GM19035 (cell line): ENCODE measurements at regions not wholly inside any gene's neighbourhood (a gene's known extent, or its start where the extent isn't known, plus 50 kb on each side); places are given as distances from the start of the nearest gene placed in this dataset.

Source experiments
- ATAC-seq: cut with Tn5 transposase; IDR thresholded peaks from one replicate; pipeline ENCODE4 v1.9.1; 2021; ENCODE audit not compliant: unreplicated experiment

DNA sequence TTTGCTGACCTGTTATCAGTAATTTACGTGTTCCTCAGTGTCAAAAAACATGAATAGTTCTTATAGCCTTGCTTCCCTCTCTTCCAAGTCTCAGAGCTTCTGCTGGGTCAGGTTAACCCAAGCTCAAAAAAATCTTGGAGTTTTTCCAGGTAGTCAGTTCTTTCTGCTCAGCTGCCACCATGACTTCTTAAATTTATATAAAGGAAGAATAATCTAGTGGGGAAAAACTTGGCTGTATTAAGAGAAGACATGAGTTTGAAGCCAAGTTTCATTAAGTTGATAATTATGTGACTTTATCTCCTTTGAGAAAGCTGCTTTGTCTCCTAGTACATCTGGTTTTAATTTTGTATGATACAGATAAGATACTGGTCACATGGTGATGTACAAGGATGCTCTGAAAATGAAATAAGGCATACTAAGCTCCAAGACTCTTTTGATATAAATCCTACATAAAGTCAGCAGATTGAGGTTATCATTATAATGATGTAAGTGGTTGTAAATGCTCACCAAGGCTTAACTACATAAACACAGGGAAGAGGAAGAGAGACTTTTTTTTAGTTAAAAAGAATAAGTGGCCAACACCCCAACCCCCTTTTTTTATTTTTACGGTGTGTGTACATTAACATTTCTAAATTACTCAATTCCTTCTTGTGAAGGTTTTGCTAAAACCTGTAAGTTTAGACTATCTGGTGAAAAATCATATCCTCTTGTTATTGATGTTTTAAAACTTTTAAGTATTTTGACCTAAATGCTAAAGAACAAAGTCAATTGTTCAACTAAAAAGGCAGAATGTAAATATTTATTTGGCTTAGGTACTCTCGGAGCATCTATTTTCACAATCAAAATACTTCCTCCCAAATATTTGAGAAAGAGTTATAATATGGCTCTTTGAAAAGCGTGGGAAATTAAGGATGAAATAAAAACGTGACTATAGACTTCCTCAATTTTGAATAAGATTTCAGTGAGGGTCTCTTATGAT lies 84.1 kb upstream of the SLC38A2 start:
- no peak for ATAC-seq

DNA sequence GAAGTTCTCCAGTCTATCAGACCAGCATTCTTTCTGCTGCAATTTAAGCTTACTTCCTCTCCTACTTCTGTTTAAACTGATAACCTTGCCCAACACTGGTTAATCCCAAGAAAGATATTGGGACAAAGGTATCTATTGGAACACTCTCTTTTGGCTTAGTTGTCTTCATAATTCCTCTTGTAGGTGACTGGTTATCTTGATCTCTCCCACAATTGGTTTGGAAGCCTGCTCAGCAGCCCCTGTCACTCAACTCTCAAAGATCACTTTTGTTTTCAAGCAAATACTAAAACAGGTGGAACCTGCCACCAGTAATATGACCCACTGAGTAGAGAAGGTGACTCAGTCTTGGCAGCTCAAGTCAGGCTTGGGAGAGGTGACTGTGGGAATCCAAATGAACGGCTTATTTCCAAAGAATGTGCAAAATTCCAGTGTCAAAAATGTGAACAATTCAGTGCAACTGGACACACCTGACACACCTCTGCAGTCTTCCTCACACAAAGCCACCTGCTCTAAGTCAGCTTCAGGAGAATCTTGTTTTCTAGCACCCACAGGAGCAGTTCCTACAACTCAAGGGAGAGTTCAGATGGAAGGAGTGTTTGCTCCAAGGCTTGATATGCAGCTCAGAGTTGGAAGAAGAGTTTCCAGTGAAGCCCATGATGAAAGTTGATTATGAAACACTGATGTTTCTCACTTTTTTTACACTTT lies 83.2 kb upstream of the SLC38A2 start:
- no peak for ATAC-seq

DNA sequence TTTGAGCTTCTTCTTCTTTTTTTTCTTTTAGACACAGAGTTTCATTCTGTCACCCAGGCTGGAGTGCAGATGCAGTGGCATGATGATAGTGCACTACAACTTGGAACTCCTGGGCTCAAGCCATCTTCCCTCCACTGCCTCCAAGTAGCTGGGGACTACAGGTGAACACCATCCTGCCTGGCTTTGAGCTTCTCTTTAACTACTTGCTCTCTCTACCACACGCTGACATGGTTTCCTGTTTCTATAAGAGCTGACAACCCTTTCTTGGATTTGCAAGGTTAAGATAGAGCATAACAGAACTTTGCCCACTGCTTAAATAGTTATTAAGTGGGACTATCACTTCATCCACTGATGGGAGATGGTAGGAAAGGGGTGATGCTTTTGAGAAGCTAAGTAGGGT lies 82.4 kb upstream of the SLC38A2 start:
- ATAC-seq: no peak

- ATAC-seq: no peak
Measured at GRCh38 chr12:46453428-46453827, 80.9 kb upstream of the SLC38A2 start.

DNA sequence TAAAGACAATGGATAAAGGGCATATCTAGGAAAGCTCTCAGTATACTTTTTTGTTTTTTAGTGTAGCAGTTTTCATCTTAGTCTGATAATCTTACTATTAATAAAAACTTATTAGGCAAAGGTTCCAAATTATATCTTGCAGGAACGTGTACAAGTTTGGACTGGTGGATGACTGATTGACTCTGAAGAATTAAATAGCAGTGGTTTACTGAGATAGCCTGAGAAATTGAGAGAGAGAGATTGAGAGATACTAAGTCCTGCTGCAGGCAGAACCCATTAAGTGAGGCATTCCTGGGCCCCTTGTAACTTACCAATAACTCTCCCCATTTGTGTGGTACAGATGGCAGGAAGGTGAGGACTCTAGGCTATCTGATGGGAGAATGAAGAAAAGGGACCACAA lies 80.2 kb upstream of the SLC38A2 start:
- ATAC-seq: no peak

DNA sequence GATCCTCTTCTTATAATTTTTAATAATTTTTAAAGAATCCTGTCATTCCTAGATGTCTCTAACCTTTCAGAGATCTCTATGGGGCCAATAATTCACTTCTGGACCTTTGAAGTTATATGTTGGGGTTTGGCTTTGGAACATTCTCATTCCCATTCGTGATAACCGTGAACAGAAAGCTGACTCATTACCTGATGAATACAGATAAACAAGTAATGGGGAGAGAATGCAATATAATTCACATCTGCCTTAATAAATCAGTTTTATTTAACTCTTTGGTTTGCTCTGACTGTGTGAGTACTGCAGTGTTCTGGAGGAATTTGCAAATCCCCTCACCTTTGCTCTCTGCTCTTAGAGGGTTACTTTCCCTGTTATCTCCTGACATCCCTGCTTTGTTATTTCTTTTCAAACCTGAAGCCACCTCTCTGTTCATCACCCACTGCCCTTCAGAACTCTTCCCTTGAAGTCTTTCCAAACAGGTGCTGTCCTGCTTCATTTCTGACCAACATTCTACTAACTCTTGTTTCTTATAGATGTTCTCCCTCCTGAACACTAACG lies 79.6 kb upstream of the SLC38A2 start:
- ATAC-seq: no peak

GRCh38 chr12:46451276-46452021 lies 78.9 kb upstream of the SLC38A2 start:
- no peak for ATAC-seq

GRCh38 chr12:46450279-46450748 lies 77.7 kb upstream of the SLC38A2 start:
- ATAC-seq: no peak

DNA sequence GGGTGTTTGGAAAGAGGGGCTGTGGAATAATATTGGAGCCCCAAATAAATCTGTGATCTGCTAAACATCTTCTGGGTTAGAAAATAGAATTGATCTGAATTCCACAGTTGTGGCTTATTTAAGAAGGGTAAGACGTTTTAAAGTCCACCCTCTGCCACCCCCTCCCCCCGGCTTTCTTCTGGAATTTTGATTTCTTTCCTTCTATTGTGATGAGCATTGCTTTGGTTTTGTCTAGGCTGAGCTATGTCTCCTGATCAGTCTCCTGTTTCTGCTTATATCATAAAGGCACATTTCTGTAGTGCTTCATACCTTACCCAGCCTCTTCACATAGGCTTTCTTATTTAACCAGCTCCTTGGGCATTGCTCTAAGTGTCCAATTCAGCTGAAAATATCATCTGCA lies 77.3 kb upstream of the SLC38A2 start:
- no peak for ATAC-seq

- no peak for ATAC-seq
Measured at GRCh38 chr12:46449316-46449715, 76.7 kb upstream of the SLC38A2 start.

GRCh38 chr12:46446645-46447044 lies 74.1 kb upstream of the SLC38A2 start:
- no peak for ATAC-seq

GRCh38 chr12:46445551-46446235 lies 73.1 kb upstream of the SLC38A2 start:
- ATAC-seq: no peak

GRCh38 chr12:46445093-46445492 lies 72.5 kb upstream of the SLC38A2 start:
- ATAC-seq: no peak

- ATAC-seq: no peak
Measured at GRCh38 chr12:46443594-46444263, 71.2 kb upstream of the SLC38A2 start.

DNA sequence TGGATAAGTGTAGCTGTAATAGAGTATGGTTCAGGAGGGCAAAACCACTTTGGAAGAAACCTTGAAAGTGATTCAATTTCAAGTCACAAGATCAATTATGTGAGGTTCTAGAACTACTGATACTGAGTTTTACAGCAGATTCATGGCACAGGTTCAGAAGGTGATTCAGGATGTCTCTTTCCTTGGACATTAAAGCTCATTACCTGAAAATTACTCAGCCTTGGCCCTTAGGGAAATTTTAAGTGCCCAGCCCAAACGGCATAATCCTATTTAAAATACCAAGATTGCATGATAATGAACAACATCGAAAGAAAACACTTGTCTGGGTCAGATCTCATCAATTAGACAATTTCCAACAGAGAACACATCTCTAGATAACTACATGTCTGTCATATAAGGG lies 70.2 kb upstream of the SLC38A2 start:
- no peak for ATAC-seq

GRCh38 chr12:46442239-46442638 lies 69.7 kb upstream of the SLC38A2 start:
- ATAC-seq: no peak

DNA sequence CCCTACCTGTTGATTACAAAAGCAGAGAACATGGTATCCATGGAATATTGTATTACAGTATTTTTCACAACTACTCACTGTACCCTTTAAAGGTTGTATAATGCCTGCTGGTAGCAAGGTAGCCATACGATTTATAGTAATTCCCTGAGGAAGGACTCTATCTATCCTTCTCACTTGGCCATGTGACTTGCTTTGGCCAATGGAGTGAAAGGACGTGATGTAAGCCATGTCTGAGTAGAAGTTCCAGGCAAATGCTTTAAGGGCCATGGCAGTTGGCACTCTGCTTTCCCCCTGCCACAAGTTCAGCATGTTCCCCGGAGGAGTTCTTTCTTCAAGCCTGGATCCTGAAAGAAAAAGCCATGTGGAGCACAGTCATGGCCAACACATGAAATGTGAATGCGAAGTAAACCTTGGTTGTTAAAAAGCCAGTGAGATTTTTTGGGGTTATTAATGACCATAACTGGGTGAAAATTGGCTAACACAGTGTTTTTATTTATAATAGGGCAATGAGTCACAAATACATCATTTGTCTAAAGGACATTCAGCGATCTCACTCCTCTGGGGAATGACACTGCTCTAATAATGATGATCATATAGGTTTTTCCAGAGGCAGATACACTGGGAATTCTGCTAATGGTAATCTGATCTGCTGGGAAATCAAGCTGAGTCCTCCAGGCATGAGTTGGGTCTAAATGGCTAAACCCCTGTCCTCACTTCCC lies 67.4 kb upstream of the SLC38A2 start:
- ATAC-seq: no peak

DNA sequence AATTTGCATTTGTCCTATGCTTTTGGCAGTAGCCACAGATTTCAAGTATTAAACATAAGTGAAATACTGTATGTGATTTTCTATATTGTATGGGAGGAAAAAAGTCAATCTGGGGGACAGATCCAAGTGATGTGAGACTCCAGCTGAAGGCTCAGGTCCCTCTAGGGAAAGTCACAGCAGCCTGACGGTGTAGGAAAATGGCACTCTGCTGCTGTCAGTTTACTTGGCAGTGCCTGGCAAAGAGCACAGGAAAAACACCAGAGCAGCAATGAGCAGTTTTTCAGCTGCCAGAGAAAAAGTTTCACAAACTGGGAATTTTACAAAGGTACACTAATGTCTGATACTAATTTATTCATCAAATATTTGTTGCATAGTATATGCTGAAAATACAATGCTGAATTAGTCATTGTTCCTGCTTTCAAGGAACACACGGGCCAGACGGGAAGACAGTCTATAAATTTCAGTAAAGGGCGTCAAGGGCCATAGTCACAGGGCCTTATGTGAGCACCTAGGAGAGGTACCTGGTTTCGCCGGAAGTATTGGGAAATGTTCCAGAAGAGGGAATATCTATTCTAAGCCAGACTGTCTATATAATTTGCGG lies 66.2 kb upstream of the SLC38A2 start:
- no peak for ATAC-seq

DNA sequence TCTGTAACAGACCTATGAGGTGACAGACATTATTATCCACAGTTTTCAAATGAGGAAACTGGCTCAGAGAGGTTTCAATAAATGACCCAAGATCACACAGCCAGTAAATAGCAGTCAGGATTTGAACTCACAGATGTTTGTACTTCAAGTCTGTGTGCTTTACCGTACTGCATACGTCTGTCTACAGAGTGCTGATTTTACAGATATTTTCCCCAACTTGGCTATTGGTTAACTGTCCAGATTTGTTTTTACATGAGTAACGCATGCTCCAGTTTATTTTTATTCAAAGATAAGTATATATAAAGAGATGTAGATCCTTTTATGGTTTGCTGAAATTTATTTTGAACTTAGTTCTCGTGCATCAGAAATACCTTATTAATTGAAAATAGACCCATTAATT lies 65.7 kb upstream of the SLC38A2 start:
- ATAC-seq: no peak
